Activated T-cell treated with anti-CD3 and anti-CD28 coated beads for 24 hours (primary cell): ENCODE measurements at regions not wholly inside any gene's neighbourhood (a gene's known extent, or its start where the extent isn't known, plus 50 kb on each side); places are given as distances from the start of the nearest gene placed in this dataset.

Source experiments
- DNase-seq: peaks from one replicate; pipeline ENCODE4 v3.0.0-alpha.2; 2020; ENCODE audit warnings: low read depth

DNA sequence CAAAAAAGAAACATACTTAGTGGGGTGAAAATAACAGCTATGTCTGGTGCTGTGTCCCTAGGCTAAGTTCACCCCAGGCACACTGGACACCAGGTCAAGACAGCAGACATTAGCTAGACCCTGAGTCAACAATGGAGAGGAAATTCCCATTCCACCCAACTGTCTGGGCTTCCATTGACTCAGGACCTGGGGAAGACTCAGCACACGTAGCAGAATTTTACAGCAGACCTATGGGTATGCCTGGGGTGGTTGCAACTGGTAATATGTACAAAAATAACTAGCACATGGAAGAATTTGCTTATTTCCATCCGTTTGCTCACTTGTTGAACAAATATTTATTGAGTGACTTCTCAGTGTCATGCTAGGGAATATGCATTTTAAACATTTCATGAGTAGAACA is 117.0 kb downstream of the GAS1 start:
- no peak for DNase-seq

DNA sequence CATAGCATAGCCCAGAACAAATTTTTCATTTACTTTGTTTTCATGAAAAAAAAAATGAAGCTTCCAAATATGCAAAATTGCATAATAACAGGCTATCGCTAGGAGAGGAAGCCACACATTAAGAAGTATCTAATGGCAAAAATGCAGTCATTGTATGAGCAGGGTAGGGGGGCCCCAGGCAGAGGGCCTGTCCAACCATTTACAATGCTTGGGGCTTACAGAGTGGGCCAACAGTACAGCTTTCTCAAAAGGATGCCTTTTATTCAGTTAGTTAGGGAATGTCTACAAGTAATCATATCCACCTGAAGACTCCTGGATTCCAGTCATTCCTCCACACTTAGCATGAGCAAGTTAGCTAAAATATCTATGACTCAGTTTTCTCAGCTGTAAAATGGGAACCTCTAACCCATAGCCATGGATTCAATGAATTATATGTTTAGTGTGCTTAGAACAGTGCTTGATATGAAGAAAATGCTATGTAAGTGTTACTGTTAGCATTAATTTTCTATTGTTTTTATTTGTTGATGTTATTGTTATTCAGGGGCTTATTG is 117.7 kb downstream of the GAS1 start:
- DNase-seq = no peak

DNA sequence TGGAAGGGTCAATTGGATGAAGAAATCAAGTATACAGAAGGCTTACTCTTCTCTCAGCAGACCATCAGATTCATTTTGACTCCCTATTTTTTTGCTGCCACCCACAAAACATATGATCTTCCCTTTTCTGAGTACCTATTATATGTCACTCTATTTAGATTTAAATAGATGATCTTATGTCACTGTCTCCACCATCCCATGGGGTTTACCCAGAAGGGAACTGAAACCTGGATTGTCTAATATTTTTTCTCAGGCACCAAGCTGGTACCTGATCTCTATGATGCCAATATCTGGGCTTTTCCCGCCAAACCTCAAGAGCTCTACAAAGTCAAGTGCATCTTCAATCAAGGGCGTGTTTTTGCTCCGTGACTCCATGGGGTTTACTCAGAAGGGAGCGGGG is 118.7 kb downstream of the GAS1 start:
- DNase-seq = no peak

- DNase-seq = no peak
These were observed 119.4 kb downstream of the GAS1 start for GRCh38 chr9:86827893-86828292.

GRCh38 chr9:86825299-86825698 is 122.0 kb downstream of the GAS1 start:
- DNase-seq = no peak

- no peak for DNase-seq
These were observed 125.1 kb downstream of the GAS1 start for GRCh38 chr9:86822006-86822801.

GRCh38 chr9:86821006-86821845 is 126.1 kb downstream of the GAS1 start:
- DNase-seq = no peak

DNA sequence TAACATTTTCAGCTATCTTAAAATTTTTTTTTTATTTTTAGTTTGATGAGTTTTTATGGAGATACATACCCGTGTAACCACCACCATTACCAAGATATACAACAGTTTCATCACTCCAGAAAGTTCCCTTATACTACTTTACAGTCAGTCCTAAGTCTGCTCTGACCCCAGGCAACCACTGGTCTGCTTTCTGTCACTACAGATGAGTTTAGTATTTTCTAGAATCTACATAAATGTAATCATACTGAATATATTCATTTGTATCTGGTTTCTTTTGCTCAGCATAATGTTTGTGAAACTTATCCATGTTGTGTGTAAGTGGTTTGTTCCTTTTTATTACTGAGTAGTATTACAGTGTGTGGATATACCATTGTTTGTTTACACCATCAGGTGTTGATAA is 127.8 kb downstream of the GAS1 start:
- no peak for DNase-seq

DNA sequence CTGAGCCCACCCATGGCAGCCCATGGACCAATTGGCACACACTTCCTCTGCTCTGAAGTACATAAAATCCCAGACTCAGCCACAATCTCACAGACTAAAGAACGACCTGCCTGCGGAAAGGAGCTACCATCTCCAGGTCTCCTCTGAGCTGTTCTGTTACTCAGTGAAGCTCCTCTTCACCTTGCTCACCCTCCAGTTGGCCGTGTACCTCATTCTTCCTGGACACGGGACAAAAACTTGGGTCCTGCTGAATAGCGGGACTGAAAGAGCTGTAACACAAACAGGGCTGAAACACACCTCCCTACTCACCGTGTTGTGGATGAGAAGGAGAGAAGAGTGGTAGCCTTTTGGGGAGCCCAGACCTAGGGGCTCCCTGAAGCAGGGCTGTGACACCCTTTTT is 128.7 kb downstream of the GAS1 start:
- DNase-seq = no peak

DNA sequence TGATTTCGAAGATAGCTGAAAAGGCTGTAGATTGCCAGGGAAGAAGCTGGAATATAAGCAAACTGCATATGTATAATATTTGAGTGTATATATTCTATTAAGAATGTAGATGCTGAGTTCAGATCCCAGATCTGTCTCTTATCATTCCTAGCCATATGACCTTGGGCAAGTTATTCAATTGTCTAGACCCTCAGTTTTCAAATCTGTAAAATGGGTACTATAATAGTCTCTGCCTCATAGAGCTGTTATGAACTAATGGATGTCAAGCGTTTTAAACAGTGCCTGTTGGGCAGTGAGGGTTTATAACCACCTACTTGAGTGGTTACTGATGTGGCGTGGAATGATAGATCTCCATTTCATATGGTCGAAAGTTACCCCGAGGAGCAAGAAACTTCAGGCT is 130.4 kb downstream of the GAS1 start:
- no peak for DNase-seq

GRCh38 chr9:86816366-86816765 is 130.9 kb downstream of the GAS1 start:
- DNase-seq = no peak

DNA sequence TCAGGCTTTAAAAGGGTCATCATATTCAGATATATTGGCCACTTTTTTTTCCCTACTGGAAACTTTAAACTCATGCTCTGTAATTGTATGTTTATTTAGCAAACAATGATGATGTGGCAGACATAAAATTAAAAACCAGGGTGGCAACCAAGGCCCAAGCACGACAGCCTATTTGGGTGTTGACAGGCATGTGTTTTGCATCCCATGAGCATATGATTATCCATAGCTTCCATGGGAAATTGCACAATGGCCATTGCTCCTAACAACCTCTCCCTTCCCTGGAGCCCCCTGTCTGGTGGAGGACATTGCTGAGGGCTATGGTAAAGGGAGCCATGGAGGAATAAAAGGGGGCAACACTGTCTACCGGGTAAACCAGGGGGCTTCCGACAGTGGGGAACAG is 134.7 kb downstream of the GAS1 start:
- no peak for DNase-seq

DNA sequence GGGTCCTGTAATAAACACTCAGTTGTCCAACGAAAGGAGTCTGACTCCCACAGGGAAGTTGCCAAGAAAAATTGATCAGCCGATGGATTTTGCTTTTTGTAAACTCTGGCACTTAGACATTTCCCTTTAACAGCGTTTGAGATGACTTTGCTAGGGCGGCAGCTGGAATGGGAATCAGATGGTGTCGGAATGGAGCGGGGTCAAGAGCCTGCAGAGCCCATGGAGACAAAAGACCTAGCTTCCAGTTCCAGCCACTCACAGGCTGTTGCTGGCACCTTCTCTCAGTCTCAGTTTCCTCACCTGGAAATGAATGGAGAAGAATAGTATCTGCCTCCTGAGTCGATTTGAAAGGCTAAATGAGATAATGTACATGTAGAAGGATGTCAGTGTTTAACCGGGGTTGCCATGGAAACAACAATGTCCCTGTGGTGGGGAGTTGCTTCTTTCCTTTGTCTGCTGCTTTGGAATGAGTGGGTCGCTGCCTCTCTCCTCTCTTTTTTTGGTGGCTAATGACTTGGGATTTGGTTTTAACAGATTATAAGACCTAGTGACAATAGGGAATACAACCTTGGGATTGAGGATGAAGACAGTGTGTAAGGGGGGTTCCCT is 137.4 kb downstream of the GAS1 start:
- no peak for DNase-seq

GRCh38 chr9:86809151-86809550 is 138.2 kb downstream of the GAS1 start:
- DNase-seq = no peak

DNA sequence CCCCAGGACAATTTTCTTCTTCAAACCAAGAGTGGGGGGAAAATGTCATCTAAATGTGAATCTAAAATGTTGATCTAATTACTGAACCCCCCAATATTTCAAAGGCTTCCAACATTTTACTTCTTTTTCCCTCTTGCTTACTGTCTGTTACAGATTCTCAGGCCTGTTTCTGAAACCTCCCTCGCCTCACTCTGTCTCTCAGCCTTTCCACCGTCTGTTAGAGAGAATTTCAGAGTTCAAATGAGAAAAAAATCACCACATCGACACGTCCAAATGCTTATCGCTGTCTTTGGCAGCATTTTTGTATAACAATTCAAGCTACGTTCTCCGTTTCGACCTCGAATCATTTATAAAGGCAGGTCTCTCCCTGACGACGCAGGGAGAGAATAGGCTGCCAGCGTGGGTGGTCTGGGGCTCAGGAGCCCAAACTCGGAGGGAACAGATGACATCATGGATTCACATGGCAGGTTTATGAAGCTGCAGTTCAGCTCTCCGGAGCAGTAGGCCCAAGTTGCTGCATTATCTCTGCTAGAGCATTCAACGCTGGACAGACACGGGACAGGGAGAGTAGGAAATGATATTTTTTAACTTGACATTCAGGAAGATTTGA is 139.8 kb downstream of the GAS1 start:
- DNase-seq = no peak

- DNase-seq = no peak
These were observed 143.3 kb downstream of the GAS1 start for GRCh38 chr9:86804011-86804410.

- no peak for DNase-seq
These were observed 144.2 kb downstream of the GAS1 start for GRCh38 chr9:86802900-86803673.

GRCh38 chr9:86801246-86801645 is 146.1 kb downstream of the GAS1 start:
- no peak for DNase-seq

- DNase-seq = no peak
These were observed 146.6 kb downstream of the GAS1 start for GRCh38 chr9:86800681-86801080.

DNA sequence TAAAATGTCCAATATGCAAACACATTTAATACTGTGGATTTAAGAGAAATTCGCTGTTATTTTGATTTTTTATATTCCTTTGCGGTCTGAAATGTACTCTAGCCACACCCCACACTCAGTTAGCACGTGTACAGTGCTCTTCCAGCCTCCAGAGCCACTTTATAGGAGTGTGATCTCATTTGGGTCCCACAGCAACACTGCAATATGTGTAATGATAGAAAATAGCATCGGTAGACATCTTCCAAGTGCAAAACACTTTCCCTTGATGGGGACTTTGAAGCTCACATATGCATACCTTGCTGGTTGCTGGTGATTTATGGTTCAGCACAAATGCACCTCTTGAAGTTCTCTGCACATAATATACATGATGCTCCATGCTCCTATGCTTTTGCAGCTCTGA is 148.3 kb downstream of the GAS1 start:
- no peak for DNase-seq

GRCh38 chr9:86796666-86797065 is 150.6 kb downstream of the GAS1 start:
- DNase-seq = no peak
